ENCODE measurements at regions not wholly inside any gene's neighbourhood (a gene's known extent, or its start where the extent isn't known, plus 50 kb on each side); places are given as distances from the start of the nearest gene placed in this dataset.
"Not testable (repeated sequence)": the region's sequence is repeated elsewhere in the genome, so short reads cannot be mapped to it uniquely, and the experiment has no call there.

DNA sequence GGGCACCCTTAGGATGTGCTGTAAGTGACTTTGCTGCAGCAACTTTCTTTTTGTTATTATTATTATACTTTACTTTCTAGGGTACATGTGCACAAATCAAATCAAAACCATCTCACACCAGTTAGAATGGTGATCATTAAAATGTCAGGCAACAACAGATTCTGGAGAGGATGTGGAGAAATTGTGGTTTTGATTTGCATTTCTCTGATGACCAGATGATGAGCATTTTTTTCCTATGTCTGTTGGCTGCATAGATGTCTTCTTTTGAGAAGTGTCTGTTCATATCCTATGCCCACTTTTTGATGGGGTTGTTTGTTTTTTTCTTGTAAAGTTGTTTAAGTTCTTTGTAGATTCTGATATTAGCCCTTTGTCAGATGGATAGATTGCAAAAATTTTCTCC is 164.4 kb upstream of the AJAP1 start:
- DNase-seq (ENCODE audit: low spot score); H3K27ac ChIP-seq (ENCODE audit: low read depth in 1 of 2, low read length in 2 of 2); H3K36me3 ChIP-seq (ENCODE audit: control insufficient read depth in 4 of 4, insufficient read depth in 3 of 4, low read depth in 1 of 4, low read length in 3 of 4); H3K9me3 ChIP-seq (ENCODE audit: control insufficient read depth in 4 of 4, low read length in 3 of 4); H3K4me1 ChIP-seq (ENCODE audit: control insufficient read depth in 4 of 4, insufficient read depth in 4 of 4, low read length in 3 of 4); H3K9ac ChIP-seq (ENCODE audit: low read depth in 1 of 2, low read length in 2 of 2); H3K27me3 ChIP-seq (ENCODE audit: control insufficient read depth in 4 of 4, insufficient read depth in 4 of 4, low read length in 3 of 4); H3K4me3 ChIP-seq (ENCODE audit: low read depth in 1 of 3, low read length in 3 of 3): not testable (repeated sequence)

DNA sequence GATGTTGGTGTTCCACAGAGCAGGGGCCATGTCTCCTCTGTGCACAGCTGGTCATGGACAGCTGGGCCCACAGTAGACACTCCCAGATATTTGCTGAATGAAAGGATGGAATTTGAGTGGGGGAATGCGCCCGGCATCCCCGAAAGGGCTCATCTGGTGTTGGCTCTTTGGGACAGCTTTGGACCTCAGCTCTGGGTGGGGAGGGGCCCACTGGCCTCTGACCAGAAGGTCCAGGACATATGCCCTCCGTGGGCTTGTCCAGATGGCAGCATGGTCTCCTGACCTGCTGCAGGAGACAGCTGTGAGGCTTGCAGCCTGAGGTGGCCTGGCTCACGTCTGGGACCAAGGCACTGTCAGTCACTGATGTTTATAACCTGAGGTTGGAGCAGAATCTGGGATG is 160.4 kb upstream of the AJAP1 start:
- Histone ChIP-seq H3K4me3 (ENCODE audit: low read depth in 1 of 3, low read length in 3 of 3) (no peak overlapping the region), H3K9me3 (ENCODE audit: control insufficient read depth in 4 of 4, low read length in 3 of 4) (no peaks in the 10 kb centered on the region), H3K4me1 (ENCODE audit: control insufficient read depth in 4 of 4, insufficient read depth in 4 of 4, low read length in 3 of 4) (no peaks in the 10 kb centered on the region), H3K9ac (ENCODE audit: low read depth in 1 of 2, low read length in 2 of 2) (no peak overlapping the region), H3K27ac (ENCODE audit: low read depth in 1 of 2, low read length in 2 of 2) (no peak overlapping the region), H3K36me3 (ENCODE audit: control insufficient read depth in 4 of 4, insufficient read depth in 3 of 4, low read depth in 1 of 4, low read length in 3 of 4) (no peaks in the 10 kb centered on the region), H3K27me3 (ENCODE audit: control insufficient read depth in 4 of 4, insufficient read depth in 4 of 4, low read length in 3 of 4) (peaks cover 0 to 6% (median 0%) of the 10 kb centered on the region in 4 donors)
- DNase-seq (ENCODE audit: low spot score): no peak
- WGBS: 72% methylated on average over 5 of the region's 5 CpGs
- TF ChIP-seq, protein P1, sequence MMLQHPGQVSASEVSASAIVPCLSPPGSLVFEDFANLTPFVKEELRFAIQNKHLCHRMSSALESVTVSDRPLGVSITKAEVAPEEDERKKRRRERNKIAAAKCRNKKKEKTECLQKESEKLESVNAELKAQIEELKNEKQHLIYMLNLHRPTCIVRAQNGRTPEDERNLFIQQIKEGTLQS (IDR thresholded peaks at IDR 0.05): no peak
- no peak for TF ChIP-seq GABPA (IDR thresholded peaks at IDR 0.05 in 1 of 2, conservative IDR thresholded peaks at IDR 0.05 in 1 of 2)
- TF ChIP-seq HNF4G (IDR thresholded peaks at IDR 0.05): no peak
- TF ChIP-seq, protein P2, sequence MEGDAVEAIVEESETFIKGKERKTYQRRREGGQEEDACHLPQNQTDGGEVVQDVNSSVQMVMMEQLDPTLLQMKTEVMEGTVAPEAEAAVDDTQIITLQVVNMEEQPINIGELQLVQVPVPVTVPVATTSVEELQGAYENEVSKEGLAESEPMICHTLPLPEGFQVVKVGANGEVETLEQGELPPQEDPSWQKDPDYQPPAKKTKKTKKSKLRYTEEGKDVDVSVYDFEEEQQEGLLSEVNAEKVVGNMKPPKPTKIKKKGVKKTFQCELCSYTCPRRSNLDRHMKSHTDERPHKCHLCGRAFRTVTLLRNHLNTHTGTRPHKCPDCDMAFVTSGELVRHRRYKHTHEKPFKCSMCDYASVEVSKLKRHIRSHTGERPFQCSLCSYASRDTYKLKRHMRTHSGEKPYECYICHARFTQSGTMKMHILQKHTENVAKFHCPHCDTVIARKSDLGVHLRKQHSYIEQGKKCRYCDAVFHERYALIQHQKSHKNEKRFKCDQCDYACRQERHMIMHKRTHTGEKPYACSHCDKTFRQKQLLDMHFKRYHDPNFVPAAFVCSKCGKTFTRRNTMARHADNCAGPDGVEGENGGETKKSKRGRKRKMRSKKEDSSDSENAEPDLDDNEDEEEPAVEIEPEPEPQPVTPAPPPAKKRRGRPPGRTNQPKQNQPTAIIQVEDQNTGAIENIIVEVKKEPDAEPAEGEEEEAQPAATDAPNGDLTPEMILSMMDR (IDR thresholded peaks at IDR 0.05; ENCODE audit: low read depth, low read length, missing input control): no peak
- TF ChIP-seq, protein P3, sequence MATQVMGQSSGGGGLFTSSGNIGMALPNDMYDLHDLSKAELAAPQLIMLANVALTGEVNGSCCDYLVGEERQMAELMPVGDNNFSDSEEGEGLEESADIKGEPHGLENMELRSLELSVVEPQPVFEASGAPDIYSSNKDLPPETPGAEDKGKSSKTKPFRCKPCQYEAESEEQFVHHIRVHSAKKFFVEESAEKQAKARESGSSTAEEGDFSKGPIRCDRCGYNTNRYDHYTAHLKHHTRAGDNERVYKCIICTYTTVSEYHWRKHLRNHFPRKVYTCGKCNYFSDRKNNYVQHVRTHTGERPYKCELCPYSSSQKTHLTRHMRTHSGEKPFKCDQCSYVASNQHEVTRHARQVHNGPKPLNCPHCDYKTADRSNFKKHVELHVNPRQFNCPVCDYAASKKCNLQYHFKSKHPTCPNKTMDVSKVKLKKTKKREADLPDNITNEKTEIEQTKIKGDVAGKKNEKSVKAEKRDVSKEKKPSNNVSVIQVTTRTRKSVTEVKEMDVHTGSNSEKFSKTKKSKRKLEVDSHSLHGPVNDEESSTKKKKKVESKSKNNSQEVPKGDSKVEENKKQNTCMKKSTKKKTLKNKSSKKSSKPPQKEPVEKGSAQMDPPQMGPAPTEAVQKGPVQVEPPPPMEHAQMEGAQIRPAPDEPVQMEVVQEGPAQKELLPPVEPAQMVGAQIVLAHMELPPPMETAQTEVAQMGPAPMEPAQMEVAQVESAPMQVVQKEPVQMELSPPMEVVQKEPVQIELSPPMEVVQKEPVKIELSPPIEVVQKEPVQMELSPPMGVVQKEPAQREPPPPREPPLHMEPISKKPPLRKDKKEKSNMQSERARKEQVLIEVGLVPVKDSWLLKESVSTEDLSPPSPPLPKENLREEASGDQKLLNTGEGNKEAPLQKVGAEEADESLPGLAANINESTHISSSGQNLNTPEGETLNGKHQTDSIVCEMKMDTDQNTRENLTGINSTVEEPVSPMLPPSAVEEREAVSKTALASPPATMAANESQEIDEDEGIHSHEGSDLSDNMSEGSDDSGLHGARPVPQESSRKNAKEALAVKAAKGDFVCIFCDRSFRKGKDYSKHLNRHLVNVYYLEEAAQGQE (IDR thresholded peaks at IDR 0.05): no peak
- no peak for TF ChIP-seq FOXA2 (IDR thresholded peaks at IDR 0.05)
- no peak for TF ChIP-seq HNF4A (conservative IDR thresholded peaks at IDR 0.05)

DNA sequence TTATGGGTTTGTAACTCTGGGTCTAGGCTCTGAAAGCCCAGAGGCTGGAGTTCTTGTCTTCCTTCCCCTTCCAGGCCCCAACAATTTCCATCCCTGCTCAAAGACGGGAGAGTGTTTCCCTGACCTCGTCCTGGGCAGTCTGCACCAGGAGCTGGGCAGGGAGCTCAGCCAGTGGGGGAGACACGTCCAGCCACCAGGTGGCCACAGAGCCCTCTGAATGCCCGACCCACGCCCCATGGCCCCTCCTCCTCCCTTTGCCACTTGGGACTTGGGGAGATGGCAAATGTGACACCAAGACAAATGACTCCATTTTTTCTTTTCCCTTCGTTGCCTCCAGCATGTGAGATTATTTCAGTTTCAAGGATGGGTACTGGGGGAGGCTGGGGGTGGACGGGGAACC is 159.9 kb upstream of the AJAP1 start:
- H3K36me3 ChIP-seq (ENCODE audit: control insufficient read depth in 4 of 4, insufficient read depth in 3 of 4, low read depth in 1 of 4, low read length in 3 of 4): no peaks in the 10 kb centered on the region
- TF ChIP-seq RAD21 (IDR thresholded peaks at IDR 0.05) (peak; percentile 28 to 59), HNF4G (IDR thresholded peaks at IDR 0.05) (no peak)
- TF ChIP-seq, protein P2 (IDR thresholded peaks at IDR 0.05; ENCODE audit: low read depth, low read length, missing input control): peak; percentile 21
- no peaks in the 10 kb centered on the region for H3K9me3 ChIP-seq (ENCODE audit: control insufficient read depth in 4 of 4, low read length in 3 of 4)
- no peak overlapping the region for H3K27ac ChIP-seq (ENCODE audit: low read depth in 1 of 2, low read length in 2 of 2)
- DNase-seq (ENCODE audit: low spot score): no peak
- H3K9ac ChIP-seq (ENCODE audit: low read depth in 1 of 2, low read length in 2 of 2): no peak overlapping the region
- H3K27me3 ChIP-seq (ENCODE audit: control insufficient read depth in 4 of 4, insufficient read depth in 4 of 4, low read length in 3 of 4): peaks cover 0 to 2% (median 0%) of the 10 kb centered on the region in 4 donors
- WGBS: 34% methylated on average over 7 of the region's 7 CpGs
- H3K4me1 ChIP-seq (ENCODE audit: control insufficient read depth in 4 of 4, insufficient read depth in 4 of 4, low read length in 3 of 4): no peaks in the 10 kb centered on the region
- no peak overlapping the region for H3K4me3 ChIP-seq (ENCODE audit: low read depth in 1 of 3, low read length in 3 of 3)
